ENCODE measurements at regions not wholly inside any gene's neighbourhood (a gene's known extent, or its start where the extent isn't known, plus 50 kb on each side); places are given as distances from the start of the nearest gene placed in this dataset.

- no peak for DNase-seq
Measured at GRCh38 chr18:10367836-10368235, 86.6 kb upstream of the APCDD1 start.

- DNase-seq: no peak
Measured at GRCh38 chr18:10368456-10369453, 85.7 kb upstream of the APCDD1 start.

GRCh38 chr18:10370716-10371115 lies 83.7 kb upstream of the APCDD1 start:
- no peak for DNase-seq

- DNase-seq: no peak
Measured at GRCh38 chr18:10371165-10371564, 83.3 kb upstream of the APCDD1 start.

GRCh38 chr18:10374195-10374594 lies 80.2 kb upstream of the APCDD1 start:
- no peak for DNase-seq

GRCh38 chr18:10374636-10375293 lies 79.7 kb upstream of the APCDD1 start:
- no peak for DNase-seq

- no peak for DNase-seq
Measured at GRCh38 chr18:10376731-10377130, 77.7 kb upstream of the APCDD1 start.

- DNase-seq: peak; percentile 68
Measured at GRCh38 chr18:10377956-10378355, 76.5 kb upstream of the APCDD1 start.

GRCh38 chr18:10378688-10379420 lies 75.6 kb upstream of the APCDD1 start:
- DNase-seq: peak; percentile 84

- DNase-seq: peak; percentile 81
Measured at GRCh38 chr18:10379522-10379921, 74.9 kb upstream of the APCDD1 start.

- peak; percentile 63 for DNase-seq
Measured at GRCh38 chr18:10381516-10381915, 72.9 kb upstream of the APCDD1 start.

- peak; percentile 67 for DNase-seq
Measured at GRCh38 chr18:10381951-10382350, 72.5 kb upstream of the APCDD1 start.

- DNase-seq: no peak
Measured at GRCh38 chr18:10386049-10386448, 68.4 kb upstream of the APCDD1 start.

- no peak for DNase-seq
Measured at GRCh38 chr18:10386956-10387355, 67.5 kb upstream of the APCDD1 start.

GRCh38 chr18:10387399-10387798 lies 67.0 kb upstream of the APCDD1 start:
- no peak for DNase-seq

- DNase-seq: no peak
Measured at GRCh38 chr18:10388373-10388772, 66.1 kb upstream of the APCDD1 start.

- no peak for DNase-seq
Measured at GRCh38 chr18:10391506-10391905, 62.9 kb upstream of the APCDD1 start.

- no peak for DNase-seq
Measured at GRCh38 chr18:10397004-10397403, 57.4 kb upstream of the APCDD1 start.

GRCh38 chr18:10398571-10398970 lies 55.9 kb upstream of the APCDD1 start:
- no peak for DNase-seq

GRCh38 chr18:10399465-10399864 lies 55.0 kb upstream of the APCDD1 start:
- no peak for DNase-seq

- no peak for DNase-seq
Measured at GRCh38 chr18:10400534-10401307, 53.7 kb upstream of the APCDD1 start.

GRCh38 chr18:10401521-10401920 lies 52.9 kb upstream of the APCDD1 start:
- no peak for DNase-seq

- no peak for DNase-seq
Measured at GRCh38 chr18:10401930-10402329, 52.5 kb upstream of the APCDD1 start.
